SW480 (cell line): ENCODE measurements at regions not wholly inside any gene's neighbourhood (a gene's known extent, or its start where the extent isn't known, plus 50 kb on each side); places are given as distances from the start of the nearest gene placed in this dataset.
"Not testable (repeated sequence)": the region's sequence is repeated elsewhere in the genome, so short reads cannot be mapped to it uniquely, and the experiment has no call there.

Experiments
- DNase-seq: peaks from one replicate; pipeline ENCODE4 v3.0.0-alpha.2; 2016; ENCODE audit warnings: low spot score

DNA sequence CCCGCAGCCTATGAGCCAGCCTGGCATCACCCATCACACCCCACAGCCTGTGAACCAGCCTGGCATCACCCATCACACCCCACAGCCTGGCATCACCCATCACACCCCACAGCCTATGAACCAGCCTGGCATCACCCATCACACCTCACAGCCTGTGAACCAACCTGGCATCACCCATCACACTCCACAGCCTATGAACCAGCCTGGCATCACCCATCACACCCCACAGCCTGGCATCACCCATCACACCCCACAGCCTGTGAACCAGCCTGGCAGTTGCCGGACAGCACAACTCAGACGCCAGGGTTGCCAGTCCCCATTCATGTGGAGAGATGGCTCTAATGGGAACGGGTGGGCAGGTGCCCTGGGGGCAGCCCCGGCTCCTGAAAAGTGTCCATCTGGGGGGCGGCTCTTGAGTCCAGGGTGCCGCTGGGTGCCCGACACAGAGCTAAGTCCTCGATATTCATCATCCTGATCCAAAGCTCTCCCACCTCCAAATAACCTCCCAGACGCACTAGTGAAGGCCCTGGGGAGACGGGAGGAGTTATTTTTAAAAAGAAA, 116.9 kb upstream of the AFDN start:
- not testable (repeated sequence) for DNase-seq

DNA sequence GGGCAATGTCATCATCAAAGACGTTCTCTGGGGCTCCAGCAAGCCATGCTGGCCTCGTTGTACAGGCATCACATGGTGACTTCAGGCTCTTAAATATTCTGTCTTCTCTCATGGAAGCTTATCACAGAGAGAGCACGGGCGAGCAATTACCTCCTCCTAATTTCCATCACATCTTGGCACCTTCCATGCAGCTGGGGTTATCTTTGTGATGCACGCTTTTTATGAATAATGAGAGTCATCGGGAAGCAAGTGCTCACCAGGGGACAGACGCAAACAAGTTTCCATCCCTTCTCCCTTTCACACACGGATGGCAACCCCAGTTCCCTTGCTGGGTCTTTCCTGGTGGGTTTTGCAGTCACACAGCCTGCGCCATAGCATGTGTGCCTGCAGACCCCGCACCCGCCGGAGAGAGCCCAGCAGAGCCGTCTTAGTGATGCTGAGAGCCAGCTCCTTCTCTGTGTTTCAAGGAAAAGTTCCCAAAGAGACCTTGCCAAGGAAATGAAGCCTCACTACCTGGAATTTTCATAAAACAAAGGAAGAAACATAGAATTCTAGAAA, 116.3 kb upstream of the AFDN start:
- no peak for DNase-seq

DNA sequence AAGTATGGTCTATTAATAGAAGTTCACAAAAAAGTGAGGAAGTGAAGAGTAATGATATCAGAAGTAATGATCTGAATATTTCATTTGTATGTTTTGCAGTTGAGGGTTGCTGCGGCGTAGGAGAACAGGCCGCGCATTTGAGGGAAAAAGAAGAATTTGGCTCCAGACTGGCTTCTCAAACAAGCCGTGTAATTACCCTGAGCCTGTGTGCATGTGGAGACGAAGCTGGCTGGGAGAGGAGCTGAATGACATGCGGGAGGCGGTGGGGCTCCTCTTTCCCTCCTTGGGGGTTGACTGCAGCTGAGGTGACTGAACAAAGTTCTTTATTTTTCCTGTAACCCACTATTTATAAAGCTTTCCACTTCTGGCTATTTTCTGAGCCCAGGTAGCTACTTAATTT, 115.5 kb upstream of the AFDN start:
- no peak for DNase-seq

DNA sequence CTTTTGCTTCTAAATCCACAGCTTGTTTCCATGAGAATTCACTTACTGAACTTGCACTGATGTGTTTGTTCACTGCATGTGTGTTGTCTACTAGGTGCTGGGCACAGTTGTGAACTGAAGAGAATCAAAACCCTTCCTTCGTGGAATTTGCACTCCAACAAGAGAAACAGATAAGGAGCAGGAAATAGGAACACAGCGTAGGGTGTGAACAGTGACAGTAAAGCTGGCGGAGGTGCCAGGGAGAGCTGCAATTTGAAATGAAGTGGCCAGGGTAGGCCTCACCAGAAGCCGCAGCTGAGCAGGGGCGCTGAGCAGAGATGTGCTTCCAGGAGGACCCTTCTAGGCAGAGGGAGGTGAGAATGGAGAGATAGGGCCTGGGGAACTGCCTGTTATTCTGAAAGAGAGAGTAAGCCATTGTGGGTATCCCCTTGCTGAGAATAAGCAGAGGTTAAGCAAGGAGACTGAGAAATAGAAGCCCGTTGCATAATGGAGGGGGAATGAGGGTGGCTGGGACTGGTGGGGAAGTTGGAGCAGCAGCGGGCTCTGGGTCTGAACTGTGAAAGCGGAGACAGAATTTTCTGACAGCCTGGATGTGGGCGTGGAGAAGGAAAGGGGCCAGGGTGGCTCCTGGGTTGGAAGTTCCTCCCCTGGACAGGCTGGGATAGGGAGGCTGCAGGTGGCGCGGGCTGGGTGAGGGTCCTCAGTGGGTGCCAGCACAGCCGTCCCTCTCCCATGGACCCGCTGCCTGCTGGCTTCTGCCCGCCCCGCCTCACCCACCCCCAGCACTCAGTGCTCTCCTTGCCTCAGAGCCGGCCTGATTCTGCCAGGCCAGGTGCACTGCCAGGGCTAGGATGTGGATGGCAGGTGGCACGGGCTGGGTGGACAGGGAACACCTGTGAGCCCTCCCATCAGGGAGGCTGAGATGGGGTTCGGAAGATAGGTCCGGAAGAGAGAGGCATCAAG, 114.7 kb upstream of the AFDN start:
- no peak for DNase-seq

DNA sequence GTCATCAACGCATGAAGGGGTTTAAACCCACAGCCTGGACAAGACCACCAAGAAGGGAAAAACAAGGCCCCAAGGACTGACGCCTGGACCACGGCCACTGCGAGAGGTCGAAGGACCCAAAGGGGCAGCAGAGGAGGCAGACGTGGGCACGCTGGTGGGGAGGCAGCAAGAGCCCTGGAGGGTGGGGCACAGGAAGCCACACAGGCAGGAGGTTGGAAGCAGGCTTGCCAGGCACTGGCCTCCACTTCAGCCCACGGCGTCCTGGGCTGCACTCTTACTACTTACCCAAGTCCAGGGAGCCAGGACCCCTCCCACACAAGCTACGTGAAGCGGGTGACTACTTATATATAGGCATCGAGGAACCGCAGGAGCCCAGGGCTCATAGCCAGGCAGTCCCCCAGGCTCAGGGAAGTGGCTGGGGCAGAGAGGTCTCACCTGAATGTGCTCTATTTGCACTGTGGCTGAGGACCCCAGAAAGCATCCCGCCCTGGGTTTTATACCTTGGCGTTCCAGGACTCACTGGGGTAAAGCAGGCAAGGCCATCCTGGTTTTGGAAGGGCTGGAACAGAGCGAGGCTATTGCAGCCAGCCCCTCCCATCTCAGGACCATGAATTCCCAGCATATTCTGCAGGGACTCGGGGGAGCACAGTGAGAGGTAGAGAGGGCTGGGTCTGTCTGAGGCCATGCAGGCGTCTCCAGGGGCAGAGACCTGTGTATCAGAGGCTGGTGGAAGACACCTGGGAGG, 113.8 kb upstream of the AFDN start:
- DNase-seq = no peak

DNA sequence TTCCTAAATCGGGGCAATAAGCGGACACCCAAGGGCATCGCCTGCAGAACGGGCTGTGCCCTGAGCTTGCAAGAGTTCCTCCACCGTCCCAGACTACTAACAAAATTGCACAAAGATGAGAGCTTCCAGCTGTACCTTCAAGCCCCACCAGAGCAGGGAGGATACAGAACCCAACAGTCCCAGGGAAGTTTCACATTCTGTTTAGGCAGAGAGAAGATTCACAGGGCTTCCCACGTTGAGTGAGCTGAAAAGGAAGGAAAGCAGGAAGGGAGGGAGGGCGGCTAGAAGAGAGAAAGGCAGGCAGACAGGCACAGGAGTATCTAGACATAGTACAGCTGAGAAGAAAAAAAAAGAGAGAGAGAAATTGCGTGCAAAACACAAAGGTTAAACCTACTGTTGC, 112.6 kb upstream of the AFDN start:
- DNase-seq = no peak

DNA sequence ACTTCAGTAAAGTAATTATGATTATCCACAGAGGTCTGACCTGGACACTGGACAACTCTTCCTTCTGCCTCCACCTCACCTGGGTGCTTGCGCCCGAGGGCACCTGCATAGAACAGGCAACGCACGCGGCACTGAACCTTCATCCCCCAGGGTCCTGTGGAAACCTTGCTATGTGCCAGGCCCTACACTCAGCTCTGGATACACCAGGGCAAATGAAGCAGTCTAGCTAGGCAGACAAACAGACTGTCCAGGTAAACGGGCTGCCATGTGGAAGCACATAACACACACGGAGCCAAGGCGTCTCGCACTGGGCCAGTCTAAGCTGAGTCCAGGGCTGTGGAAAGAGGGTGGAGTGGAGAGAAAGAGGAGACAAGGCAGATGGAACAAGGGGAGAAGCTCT, 109.3 kb upstream of the AFDN start:
- no peak for DNase-seq

DNA sequence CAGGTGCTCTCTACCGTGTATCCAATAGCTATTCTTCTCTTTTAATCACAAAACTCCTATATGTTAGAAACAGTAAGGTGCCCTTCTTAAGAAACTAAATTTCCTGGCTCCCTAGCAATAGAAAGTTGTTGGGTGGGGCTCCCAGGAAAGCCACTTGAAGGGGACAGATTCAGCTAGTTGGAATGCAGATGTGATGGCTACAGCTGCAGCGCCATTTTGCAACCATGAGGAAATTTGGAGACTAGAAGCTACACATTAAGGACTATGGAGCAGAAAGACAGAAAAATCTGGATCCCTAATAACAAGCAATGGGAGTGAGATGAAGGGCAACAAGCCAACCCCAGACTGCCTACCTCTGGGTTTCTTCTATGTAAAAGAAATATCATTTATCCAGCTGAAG, 108.8 kb upstream of the AFDN start:
- no peak for DNase-seq

DNA sequence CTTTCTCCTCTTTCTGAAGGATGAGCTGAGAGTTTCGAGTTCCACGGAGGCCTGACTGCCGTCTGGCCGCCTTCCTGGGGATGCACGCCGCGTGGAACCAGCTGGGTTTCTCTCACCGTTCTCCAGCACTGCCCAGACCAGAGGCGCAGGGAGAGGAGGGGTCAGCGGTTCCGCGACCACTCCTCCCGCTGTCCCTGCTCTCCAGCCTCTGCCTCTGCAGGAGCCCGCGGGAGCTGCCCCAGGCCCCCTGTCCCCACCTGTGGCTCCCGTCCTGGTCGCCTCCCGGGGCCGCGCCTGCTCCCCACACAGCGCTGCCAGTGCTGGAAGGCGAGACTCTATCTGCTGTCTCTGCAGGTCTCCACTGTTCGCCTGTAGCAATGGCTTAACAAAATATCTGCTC, 106.8 kb upstream of the AFDN start:
- no peak for DNase-seq

DNA sequence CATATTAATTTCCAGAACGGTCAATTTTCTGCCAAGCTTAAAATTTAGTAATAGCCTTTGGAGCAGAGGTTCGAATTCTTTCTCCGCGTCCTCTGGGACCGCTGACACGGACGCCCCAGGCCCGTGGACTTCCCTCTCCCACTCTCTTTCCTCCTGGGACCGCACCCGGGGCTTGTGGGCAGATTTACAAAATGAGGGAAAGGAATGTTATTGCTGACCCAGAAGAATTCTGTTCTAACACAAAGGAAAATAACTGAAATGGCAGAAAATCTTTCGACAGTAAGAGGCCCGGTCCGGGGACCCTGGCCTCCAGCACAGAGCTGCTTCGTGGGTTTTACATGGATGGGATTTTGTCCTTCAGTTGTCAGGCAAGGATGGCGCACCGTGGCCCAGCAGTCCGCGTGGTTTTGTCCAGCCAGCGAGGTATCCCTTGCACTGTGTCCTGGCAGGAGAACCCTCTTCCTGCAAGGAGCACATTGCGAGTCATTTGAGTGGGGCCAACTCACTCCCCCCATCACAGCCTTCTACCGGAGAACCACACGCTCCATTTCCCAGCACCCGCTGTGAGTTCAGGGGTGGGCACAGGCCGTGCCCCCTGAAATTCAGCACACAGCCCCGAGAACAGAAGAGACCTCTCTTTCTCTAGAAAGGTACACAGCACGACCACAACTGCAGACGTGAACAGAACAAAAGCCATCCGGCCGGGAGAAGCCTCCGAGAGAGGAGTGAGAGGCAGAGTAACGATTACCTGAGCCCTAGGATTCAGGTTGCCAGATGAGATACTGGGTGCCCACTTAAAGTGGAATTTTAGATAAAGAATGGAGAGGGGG, 106.0 kb upstream of the AFDN start:
- DNase-seq = no peak

DNA sequence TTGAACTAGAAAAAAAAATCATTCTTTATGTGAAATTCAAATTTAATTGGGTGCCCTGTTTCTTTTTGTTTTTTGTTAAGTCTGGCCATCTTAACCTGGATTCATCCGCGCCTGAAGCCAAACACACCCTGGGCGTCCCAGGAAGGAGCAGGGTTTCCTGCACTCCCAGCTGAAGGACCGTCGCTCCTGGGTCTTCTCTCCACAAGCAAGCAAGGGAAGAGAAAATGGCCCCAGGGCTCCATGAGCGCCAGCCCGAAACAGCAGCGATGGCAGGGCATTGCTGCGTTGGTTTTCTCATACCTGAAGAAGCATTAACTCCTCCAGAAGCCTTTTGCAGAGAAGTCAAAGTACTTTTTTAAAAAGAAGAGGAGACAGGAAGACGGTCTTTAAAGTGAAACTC, 105.4 kb upstream of the AFDN start:
- no peak for DNase-seq

DNA sequence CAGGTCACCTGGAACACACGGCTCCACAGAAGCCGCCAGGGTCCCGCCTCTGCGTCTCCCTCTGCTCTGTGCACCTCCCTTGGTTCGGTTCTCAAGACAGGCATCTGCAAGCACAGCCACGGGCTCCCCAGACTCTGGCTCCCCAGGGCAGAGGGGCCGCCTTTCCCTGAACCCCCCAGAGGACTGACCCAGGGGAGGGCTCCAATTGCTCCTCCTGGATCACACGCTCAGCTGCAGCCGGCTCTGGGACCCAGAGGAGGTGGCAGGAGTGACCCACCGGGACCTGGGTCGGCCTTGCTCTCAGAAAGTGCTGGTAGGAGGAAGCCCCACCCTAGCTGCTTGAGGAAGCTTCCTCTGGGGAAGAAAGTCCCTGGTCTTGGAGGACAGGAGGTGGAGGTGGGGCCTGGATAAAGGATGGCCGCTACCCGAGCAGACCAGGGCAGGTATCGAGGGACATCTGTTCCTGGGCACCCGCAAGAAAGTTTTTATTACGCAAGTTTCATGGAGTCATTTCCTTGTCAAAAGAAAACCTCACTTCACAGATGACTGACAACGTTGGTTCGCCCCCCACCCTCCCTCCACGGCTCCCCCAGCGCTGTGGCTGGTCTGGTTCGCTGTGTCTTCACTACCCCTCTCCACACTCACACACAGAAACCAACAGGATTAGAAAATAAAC, 103.9 kb upstream of the AFDN start:
- DNase-seq = no peak

DNA sequence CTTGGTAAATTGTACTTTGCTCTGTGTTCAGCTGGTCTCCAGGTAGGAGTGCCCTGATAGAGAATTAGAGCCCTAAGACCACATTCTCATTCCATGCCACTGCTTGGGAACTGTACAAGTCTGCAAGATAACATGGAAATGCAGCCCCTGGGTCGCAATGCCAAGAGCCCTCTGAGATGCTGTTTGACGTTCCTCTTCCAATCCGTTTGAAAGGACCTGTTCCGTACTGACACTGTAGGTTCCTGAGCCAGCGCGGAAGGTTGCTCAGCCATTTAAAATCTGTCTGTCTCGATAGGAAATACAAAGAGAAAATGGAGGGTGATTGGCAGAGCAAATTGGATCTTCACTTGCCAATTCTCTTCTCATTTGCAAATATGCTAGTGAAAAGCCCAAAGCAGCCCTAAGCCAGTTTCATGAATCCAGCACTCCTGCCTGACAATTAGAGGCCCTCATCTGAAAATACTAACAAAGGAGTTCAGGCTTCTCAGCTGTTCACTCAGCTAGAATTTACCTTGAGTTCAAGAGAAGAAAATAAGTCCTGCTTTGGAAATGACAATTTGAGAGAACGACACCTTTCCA, 100.6 kb upstream of the AFDN start:
- DNase-seq = no peak

DNA sequence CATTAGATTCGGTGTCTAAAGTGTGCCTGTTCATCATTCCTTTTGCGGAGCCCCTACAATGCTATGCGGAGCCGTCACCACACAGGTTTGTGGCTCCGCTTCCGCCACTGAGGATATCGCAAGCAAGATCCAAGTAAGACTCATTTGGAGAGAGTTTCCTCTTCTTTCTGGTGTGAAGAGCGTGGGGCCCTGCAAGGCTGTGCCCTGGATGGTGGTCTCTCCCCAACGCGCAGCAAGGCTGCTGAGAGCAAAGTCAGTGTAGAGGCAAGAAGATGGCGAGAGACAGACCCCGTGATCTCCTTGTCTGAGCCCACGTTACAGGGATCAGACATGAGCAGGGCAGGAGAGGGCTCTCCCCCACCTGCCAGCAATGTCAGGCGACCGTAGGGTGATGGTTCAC, 96.3 kb upstream of the AFDN start:
- no peak for DNase-seq

DNA sequence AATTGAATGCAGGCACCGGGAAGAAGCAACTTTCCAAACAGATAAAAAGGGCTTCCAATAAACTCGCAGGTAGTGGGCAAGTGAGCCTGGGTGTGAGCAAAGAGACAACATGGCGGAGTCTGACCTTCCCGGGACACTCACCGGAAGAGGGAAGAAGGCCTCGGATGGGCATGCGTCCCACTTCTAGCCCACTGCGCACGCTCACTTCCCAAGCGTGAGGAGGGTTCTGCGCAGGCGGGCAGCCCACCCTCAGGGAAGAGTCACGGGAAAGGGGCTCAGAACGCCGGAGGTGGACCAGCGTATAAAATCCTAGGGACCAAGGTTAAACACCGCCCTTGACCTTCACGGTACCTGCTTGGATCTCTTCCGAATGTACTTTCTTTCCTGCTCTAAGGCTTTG, 95.5 kb upstream of the AFDN start:
- no peak for DNase-seq

DNA sequence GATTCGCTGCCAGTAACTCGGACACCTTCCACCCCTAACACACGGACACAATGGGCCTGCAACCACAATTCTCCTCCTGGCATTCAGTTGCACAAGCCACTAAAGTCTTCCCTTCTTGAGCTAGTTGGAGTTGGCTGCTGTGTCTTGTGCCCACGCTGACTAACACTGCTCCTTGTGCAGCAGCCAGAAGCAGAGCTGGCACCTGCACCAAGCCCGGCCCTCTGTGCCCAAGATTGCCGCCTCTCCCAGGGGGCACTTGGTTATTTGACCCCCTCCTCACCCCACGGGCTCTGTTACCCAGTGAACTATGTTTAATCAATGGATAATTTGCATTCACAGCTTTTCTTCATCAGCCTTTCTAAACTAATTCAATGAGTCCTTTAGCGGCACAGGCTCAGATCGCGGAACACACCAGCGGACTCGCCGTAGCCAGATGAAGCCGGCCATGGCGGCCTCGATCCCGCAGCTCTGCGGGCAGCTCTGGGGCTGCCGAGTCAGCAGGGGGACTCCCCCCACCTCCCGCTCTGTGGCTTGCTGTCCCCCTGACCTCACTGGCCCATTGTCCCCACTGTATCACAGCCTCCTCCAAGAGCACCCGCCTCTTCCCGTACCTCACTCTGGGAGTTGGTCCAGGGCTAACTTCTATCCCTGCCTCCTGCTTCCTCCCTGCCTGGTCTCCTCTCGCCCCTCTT, 94.8 kb upstream of the AFDN start:
- DNase-seq = no peak

DNA sequence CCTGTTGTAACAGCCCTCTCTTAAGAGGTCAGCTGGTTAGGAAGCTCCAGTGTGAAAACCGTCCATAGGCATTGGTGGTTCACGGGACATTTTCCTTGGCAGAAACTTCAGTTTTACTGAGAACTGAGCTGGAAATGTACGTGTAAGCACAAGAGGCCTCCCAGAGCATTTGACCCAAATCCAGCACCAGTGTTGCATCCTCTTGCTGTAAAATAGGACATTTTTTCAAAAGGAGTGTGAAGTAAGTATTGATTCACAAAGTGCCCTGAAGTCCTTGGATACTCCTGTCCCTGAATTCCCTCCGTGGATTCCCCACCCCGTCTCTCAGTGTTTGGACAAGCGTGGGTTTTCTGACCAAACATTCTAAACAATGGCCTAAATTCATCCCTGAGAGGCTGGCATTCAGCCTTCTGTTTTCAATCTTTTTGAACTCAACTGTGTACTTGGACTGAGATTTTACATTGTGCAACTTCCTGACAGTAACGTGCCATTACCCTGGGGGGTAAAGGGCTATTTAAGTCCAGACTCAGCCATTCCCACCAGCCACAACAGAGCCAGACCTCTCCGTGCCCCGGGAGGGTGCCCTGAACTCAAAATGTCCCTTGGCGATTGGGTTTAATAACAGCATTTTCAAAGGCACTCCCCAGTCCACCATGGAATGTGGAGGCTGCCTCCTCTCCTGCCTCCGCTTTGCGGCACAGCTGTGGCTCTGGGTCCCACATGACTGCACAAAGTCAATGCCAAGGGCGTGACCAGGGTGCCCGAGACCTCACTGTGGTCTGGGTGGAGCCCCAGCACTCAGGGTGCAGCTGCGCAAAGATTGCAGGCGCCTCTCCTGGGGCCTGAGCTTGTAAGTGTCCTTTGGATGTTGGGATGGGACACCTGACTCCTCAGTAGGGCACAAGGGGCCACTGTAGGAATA, 92.7 kb upstream of the AFDN start:
- DNase-seq = peak; percentile 38

DNA sequence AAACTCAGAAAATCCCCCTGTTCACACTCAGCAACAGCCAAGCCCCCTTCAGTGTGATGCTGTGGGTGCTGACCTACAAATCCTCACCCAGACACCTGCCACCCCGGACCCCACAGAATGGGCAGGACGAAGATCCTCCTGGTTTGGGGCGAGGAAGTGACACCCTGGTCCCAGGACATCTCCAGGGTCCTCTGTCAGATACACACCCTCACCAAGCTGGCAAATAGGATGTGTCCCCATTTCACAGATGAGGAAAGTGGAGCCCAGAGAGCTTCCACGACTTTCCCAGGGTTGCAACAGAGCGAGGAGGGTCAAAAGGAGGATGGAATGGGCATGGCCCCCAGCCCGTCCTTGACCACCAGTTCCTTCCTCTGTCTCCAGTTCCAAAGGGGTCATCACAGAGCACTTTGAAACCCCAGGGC, 92.0 kb upstream of the AFDN start:
- DNase-seq = no peak
